NCI-H82 treated with DMSO at 0.1 percent for 48 hours (cell line): ENCODE measurements at regions not wholly inside any gene's neighbourhood (a gene's known extent, or its start where the extent isn't known, plus 50 kb on each side); places are given as distances from the start of the nearest gene placed in this dataset.
"Not testable (repeated sequence)": the region's sequence is repeated elsewhere in the genome, so short reads cannot be mapped to it uniquely, and the experiment has no call there.

Experiments
- DNase-seq: peaks from one replicate; lab custom pipeline; 2025; ENCODE audit not compliant: unreplicated experiment; lab: John Stamatoyannopoulos, UW

GRCh38 chr9:6105738-6106137 lies 90.3 kb upstream of the RANBP6 start:
- no peak for DNase-seq

GRCh38 chr9:6104406-6104805 lies 89.0 kb upstream of the RANBP6 start:
- not testable (repeated sequence) for DNase-seq

GRCh38 chr9:6103911-6104310 lies 88.5 kb upstream of the RANBP6 start:
- DNase-seq: not testable (repeated sequence)

- not testable (repeated sequence) for DNase-seq
These were observed 87.0 kb upstream of the RANBP6 start for GRCh38 chr9:6102336-6102987.

- DNase-seq: not testable (repeated sequence)
These were observed 86.3 kb upstream of the RANBP6 start for GRCh38 chr9:6101725-6102124.

- DNase-seq: not testable (repeated sequence)
These were observed 83.9 kb upstream of the RANBP6 start for GRCh38 chr9:6099346-6099745.

GRCh38 chr9:6098431-6098830 lies 83.0 kb upstream of the RANBP6 start:
- no peak for DNase-seq

GRCh38 chr9:6096821-6097220 lies 81.4 kb upstream of the RANBP6 start:
- DNase-seq: no peak

GRCh38 chr9:6090277-6091210 lies 75.1 kb upstream of the RANBP6 start:
- DNase-seq: no peak

GRCh38 chr9:6089300-6089699 lies 73.9 kb upstream of the RANBP6 start:
- no peak for DNase-seq

GRCh38 chr9:6086006-6086655 lies 70.7 kb upstream of the RANBP6 start:
- no peak for DNase-seq

- peak; percentile 37 for DNase-seq
These were observed 64.8 kb upstream of the RANBP6 start for GRCh38 chr9:6080154-6080716.

- no peak for DNase-seq
These were observed 64.0 kb upstream of the RANBP6 start for GRCh38 chr9:6079386-6079785.

GRCh38 chr9:6078382-6079105 lies 63.1 kb upstream of the RANBP6 start:
- DNase-seq: no peak

GRCh38 chr9:6076851-6077250 lies 61.4 kb upstream of the RANBP6 start:
- DNase-seq: no peak

- DNase-seq: no peak
These were observed 58.3 kb upstream of the RANBP6 start for GRCh38 chr9:6073731-6074130.

- DNase-seq: no peak
These were observed 57.4 kb upstream of the RANBP6 start for GRCh38 chr9:6072865-6073264.

GRCh38 chr9:6072453-6072852 lies 57.0 kb upstream of the RANBP6 start:
- DNase-seq: no peak

GRCh38 chr9:6068983-6069382 lies 53.6 kb upstream of the RANBP6 start:
- no peak for DNase-seq

- DNase-seq: no peak
These were observed 52.0 kb upstream of the RANBP6 start for GRCh38 chr9:6067426-6067825.
